ENCODE measurements at regions not wholly inside any gene's neighbourhood (a gene's known extent, or its start where the extent isn't known, plus 50 kb on each side); places are given as distances from the start of the nearest gene placed in this dataset.

GRCh38 chr1:118736322-118736721 lies 251.8 kb downstream of the TBX15 start:
- Histone ChIP-seq H3K9ac (ENCODE audit: insufficient read depth in 1 of 2, low read length in 2 of 2) (no peak overlapping the region), H3K4me3 (no peak overlapping the region), H3K27me3 (ENCODE audit: control insufficient read depth in 3 of 3, insufficient read depth in 3 of 3, low read length in 2 of 3) (no peaks in the 10 kb centered on the region), H3K27ac (ENCODE audit: low read depth in 1 of 2, low read length in 1 of 2) (no peak overlapping the region), H3K9me3 (ENCODE audit: control insufficient read depth in 4 of 4, insufficient read depth in 3 of 4, low read length in 3 of 4) (no peaks in the 10 kb centered on the region), H3K36me3 (ENCODE audit: control insufficient read depth in 4 of 4, insufficient read depth in 4 of 4, low read length in 4 of 4) (no peaks in the 10 kb centered on the region), H3K4me1 (ENCODE audit: control insufficient read depth in 5 of 5, insufficient read depth in 5 of 5, low read length in 5 of 5) (no peaks in the 10 kb centered on the region)
- DNase-seq: no peak
- ATAC-seq (ENCODE audit: insufficient read depth, low FRiP score): no peak
- 95 to 100% methylated on average over 1 of the region's 1 CpG for WGBS, 2 donors
- TF ChIP-seq CTCF (IDR thresholded peaks at IDR 0.05; ENCODE audit: control extremely low read depth, extremely low read depth): no peak

DNA sequence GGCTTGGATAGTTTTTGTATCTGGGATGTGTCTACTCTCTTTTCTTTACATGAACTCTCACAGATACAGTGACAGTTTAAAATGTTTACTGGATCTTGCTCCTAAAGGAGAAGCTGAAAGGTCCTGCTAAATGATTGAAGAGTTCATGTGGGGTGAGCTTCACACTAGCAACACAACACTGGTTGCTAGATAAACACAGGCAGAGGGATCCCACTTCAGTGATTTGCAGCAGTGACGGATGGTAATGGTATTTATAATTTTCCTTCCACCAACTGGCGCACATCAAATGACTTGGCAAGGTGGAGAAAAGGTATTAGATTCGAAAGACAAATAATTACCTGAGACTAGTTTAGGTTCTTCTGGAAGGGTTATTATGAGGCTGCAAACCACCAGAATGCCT lies 270.2 kb downstream of the TBX15 start:
- H3K9me3 ChIP-seq (ENCODE audit: control insufficient read depth in 4 of 4, insufficient read depth in 3 of 4, low read length in 3 of 4): peaks cover 0 to 2% (median 0%) of the 10 kb centered on the region in 4 donors
- no peak for TF ChIP-seq CTCF (IDR thresholded peaks at IDR 0.05; ENCODE audit: control extremely low read depth, extremely low read depth)
- WGBS, 2 donors: 74 to 81% methylated on average over 3 of the region's 3 CpGs
- DNase-seq (no peak), ATAC-seq (ENCODE audit: insufficient read depth, low FRiP score) (no peak)
- no peaks in the 10 kb centered on the region for H3K36me3 ChIP-seq (ENCODE audit: control insufficient read depth in 4 of 4, insufficient read depth in 4 of 4, low read length in 4 of 4)
- no peaks in the 10 kb centered on the region for H3K27me3 ChIP-seq (ENCODE audit: control insufficient read depth in 3 of 3, insufficient read depth in 3 of 3, low read length in 2 of 3)
- no peak overlapping the region for H3K4me3 ChIP-seq
- no peak overlapping the region for H3K9ac ChIP-seq (ENCODE audit: insufficient read depth in 1 of 2, low read length in 2 of 2)
- no peak overlapping the region for H3K27ac ChIP-seq (ENCODE audit: low read depth in 1 of 2, low read length in 1 of 2)
- H3K4me1 ChIP-seq (ENCODE audit: control insufficient read depth in 5 of 5, insufficient read depth in 5 of 5, low read length in 5 of 5): peaks cover 0 to 3% (median 0%) of the 10 kb centered on the region in 5 donors

DNA sequence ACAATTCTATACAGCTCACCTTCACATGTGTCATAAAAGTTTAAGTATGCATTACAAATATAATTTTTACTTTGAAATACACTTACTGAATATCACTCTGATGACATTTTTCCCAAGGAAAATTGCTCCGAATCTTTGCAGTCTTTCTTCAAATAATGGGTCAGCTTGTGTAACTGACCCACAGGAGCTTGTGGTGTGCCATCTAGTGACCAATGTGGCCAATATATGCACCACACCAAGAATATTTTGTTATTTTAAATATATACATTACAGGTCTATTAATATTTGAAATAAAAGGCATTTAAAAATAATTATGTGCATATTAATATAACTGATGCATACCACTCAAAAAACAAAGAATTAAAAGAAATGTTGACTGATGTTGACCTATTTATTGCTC lies 271.4 kb downstream of the TBX15 start:
- Histone ChIP-seq H3K27me3 (ENCODE audit: control insufficient read depth in 3 of 3, insufficient read depth in 3 of 3, low read length in 2 of 3) (no peaks in the 10 kb centered on the region), H3K4me1 (ENCODE audit: control insufficient read depth in 5 of 5, insufficient read depth in 5 of 5, low read length in 5 of 5) (peaks cover 0 to 3% (median 0%) of the 10 kb centered on the region in 5 donors), H3K36me3 (ENCODE audit: control insufficient read depth in 4 of 4, insufficient read depth in 4 of 4, low read length in 4 of 4) (no peaks in the 10 kb centered on the region), H3K27ac (ENCODE audit: low read depth in 1 of 2, low read length in 1 of 2) (no peak overlapping the region), H3K9me3 (ENCODE audit: control insufficient read depth in 4 of 4, insufficient read depth in 3 of 4, low read length in 3 of 4) (peaks cover 0 to 2% (median 0%) of the 10 kb centered on the region in 4 donors), H3K4me3 (no peak overlapping the region), H3K9ac (ENCODE audit: insufficient read depth in 1 of 2, low read length in 2 of 2) (no peak overlapping the region)
- DNase-seq (peak in 2 of 3 donors; percentile 4 to 24), ATAC-seq (ENCODE audit: insufficient read depth, low FRiP score) (no peak)
- WGBS, 2 donors: 63 to 84% methylated on average over 1 of the region's 1 CpG
- no peak for TF ChIP-seq CTCF (IDR thresholded peaks at IDR 0.05; ENCODE audit: control extremely low read depth, extremely low read depth)

DNA sequence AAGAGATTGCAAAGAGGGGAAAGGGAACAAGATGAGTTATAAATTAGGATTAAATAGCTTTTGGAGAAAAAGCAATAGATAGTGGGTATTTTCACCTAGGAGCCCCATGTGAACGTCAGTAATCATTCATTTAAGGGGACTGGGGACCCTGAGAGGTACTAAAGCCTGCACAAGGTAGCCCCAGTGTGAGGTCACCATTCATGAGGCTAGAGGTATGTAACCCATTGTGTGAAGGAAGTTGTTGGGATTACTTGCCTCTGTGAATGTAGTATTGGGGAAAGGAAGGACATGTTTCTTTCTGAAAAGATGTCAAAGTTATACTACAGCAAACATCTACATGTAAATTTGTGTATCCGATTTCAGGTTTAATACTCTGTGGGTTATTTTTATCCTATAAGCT lies 276.8 kb downstream of the TBX15 start:
- Histone ChIP-seq H3K4me3 (no peak overlapping the region), H3K9ac (ENCODE audit: insufficient read depth in 1 of 2, low read length in 2 of 2) (no peak overlapping the region), H3K27me3 (ENCODE audit: control insufficient read depth in 3 of 3, insufficient read depth in 3 of 3, low read length in 2 of 3) (no peaks in the 10 kb centered on the region), H3K9me3 (ENCODE audit: control insufficient read depth in 4 of 4, insufficient read depth in 3 of 4, low read length in 3 of 4) (peaks cover 0 to 2% (median 0%) of the 10 kb centered on the region in 4 donors), H3K4me1 (ENCODE audit: control insufficient read depth in 5 of 5, insufficient read depth in 5 of 5, low read length in 5 of 5) (no peaks in the 10 kb centered on the region), H3K27ac (ENCODE audit: low read depth in 1 of 2, low read length in 1 of 2) (no peak overlapping the region), H3K36me3 (ENCODE audit: control insufficient read depth in 4 of 4, insufficient read depth in 4 of 4, low read length in 4 of 4) (no peaks in the 10 kb centered on the region)
- 65 to 66% methylated on average over 2 of the region's 2 CpGs for WGBS, 2 donors
- DNase-seq: no peak
- no peak for ATAC-seq (ENCODE audit: insufficient read depth, low FRiP score)
- TF ChIP-seq CTCF (IDR thresholded peaks at IDR 0.05; ENCODE audit: control extremely low read depth, extremely low read depth): no peak

All from lung (tissue), 11 donors.